ENCODE measurements at regions not wholly inside any gene's neighbourhood (a gene's known extent, or its start where the extent isn't known, plus 50 kb on each side); places are given as distances from the start of the nearest gene placed in this dataset.

DNA sequence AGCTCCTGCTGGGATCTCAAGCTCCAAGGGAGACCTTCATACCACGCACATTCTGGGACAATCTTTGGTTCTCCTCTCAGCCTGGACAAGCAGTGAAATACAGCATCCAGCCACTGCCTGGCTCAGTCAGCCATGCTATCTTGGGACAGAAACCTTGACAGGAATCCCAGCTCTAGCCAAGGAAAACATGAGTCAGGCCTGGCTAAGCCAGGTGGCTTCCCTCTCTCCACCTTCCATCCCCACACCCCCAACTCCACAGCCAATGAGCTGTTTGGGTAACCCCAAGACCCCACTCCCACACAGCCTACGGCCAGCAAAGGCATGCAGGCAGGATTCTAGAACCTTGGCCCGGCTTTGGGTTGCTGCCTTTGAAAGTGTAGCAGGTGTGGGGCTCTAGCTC, 64.9 kb downstream of the MCFD2 start:
- no peak overlapping the region for H2AFZ ChIP-seq (ENCODE audit: low read length)

DNA sequence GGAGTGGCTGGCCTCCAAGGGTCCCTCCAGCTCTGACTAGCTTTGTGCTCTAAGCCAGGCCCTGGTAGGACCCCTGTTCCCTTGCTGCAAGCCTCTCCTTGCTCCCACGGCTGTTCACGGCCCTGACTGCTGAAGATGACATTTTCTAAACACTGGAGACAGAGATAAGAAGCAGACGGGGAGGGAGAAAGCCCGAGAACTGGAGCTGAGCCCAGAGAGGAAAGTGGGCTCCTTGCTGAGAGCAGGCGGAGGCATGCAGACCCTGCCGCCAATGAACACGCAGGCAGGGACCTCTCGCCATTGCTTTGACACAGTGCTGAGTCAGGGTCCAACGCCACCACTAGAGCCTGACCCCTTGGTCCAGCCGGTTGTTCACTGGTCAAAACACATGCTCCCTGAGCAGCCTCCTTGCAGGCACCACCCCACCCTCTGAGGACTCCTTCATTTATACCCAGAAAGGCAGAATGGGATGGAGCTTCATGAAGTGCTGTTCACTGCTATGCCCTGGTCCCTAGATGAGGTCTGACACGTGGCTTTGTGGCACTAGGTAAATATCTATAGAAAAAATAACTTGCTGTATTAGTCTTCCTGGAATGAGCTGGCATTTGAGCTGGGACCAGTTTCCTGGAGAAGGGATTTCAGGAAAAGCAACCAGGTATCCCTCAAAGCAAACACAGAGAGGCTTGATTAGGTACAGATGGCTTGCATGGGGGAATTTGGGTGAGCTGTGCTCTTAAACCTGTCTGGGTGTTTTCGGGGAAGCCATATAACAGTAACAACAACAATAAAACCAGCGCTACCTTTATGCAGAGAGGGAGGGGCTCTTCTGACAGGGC, 65.7 kb downstream of the MCFD2 start:
- Histone ChIP-seq H3K4me3 (ENCODE audit: low read length) (no peak overlapping the region), H3K27ac (ENCODE audit: low read length) (no peak overlapping the region), H4K20me1 (ENCODE audit: insufficient read depth, low read depth, low read length) (no peaks in the 10 kb centered on the region; the same call in 1 of the 2 replicates), H3K9me2 (replicated peaks; ENCODE audit: insufficient read depth, low read length) (no peaks in the 10 kb centered on the region), H3K4me1 (ENCODE audit: low read length) (peaks cover 10% of the 10 kb centered on the region), H3K4me2 (ENCODE audit: low read depth, low read length, poor library complexity, severe bottlenecking) (no peak overlapping the region), H2AFZ (ENCODE audit: low read length) (no peak overlapping the region), H3K79me2 (ENCODE audit: low read length) (no peaks in the 10 kb centered on the region), H3K27me3 (ENCODE audit: low read length) (no peaks in the 10 kb centered on the region; the same call in 1 of the 2 replicates), H3K9ac (ENCODE audit: low read length) (no peak overlapping the region), H3K36me3 (ENCODE audit: insufficient read depth, low read length) (no peaks in the 10 kb centered on the region), H3K9me3 (ENCODE audit: low read length) (no peaks in the 10 kb centered on the region)
- no peak for DNase-seq

More for the DNA sequence above, 64.9 kb downstream of the MCFD2 start:
- no peaks in the 10 kb centered on the region for H3K79me2 ChIP-seq (ENCODE audit: low read length)
- H3K4me1 ChIP-seq (ENCODE audit: low read length) = peaks cover 10% of the 10 kb centered on the region
- no peak overlapping the region for H3K4me2 ChIP-seq (ENCODE audit: low read depth, low read length, poor library complexity, severe bottlenecking)
- no peak overlapping the region for H3K9ac ChIP-seq (ENCODE audit: low read length)
- H3K27ac ChIP-seq (ENCODE audit: low read length) = no peak overlapping the region
- H3K36me3 ChIP-seq (ENCODE audit: insufficient read depth, low read length) = no peaks in the 10 kb centered on the region
- no peaks in the 10 kb centered on the region; the same call in 1 of the 2 replicates for H4K20me1 ChIP-seq (ENCODE audit: insufficient read depth, low read depth, low read length)
- no peaks in the 10 kb centered on the region; the same call in 1 of the 2 replicates for H3K27me3 ChIP-seq (ENCODE audit: low read length)
- DNase-seq = no peak
- H3K9me3 ChIP-seq (ENCODE audit: low read length) = no peaks in the 10 kb centered on the region
- no peak overlapping the region for H3K4me3 ChIP-seq (ENCODE audit: low read length)
- H3K9me2 ChIP-seq (replicated peaks; ENCODE audit: insufficient read depth, low read length) = no peaks in the 10 kb centered on the region

DNA sequence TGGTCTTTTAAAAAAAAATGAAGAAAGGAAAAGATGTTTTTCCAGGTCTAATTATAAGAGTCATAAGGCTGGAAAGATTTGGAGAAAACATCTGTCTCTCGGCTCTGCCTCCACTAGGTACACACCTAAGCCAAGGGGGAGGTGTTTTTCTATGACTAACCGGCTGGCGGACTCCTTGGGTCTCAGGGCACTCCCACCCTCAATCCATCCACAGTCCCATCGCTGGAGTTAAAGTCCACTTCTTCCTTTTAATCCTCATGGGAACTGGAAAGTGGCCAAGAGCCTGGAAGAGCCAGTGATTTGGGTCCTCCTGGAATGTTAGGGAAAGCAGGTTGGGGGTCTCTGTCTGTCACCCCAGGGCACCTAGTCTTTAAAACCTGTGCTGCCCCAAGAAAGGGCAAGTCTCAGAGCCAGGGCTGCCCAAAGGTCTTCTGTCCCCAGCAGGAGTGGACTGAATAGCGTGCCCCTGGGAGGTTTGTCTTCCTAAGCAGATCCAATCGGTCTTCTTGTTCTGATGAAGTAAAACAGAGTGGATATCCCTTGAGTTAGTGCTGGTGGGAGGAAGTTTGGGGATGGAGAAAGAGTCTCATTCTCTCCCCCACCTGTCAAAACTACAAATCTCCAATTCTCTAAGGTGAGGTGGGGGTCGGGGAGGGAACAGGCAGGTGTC, 66.4 kb downstream of the MCFD2 start:
- Histone ChIP-seq H2AFZ (ENCODE audit: low read length) (no peak overlapping the region), H3K9me2 (replicated peaks; ENCODE audit: insufficient read depth, low read length) (no peaks in the 10 kb centered on the region), H3K9me3 (ENCODE audit: low read length) (no peaks in the 10 kb centered on the region), H3K36me3 (ENCODE audit: insufficient read depth, low read length) (no peaks in the 10 kb centered on the region), H3K27me3 (ENCODE audit: low read length) (no peaks in the 10 kb centered on the region; the same call in 1 of the 2 replicates), H3K27ac (ENCODE audit: low read length) (no peak overlapping the region), H3K9ac (ENCODE audit: low read length) (no peak overlapping the region), H4K20me1 (ENCODE audit: insufficient read depth, low read depth, low read length) (no peaks in the 10 kb centered on the region; the same call in 1 of the 2 replicates), H3K4me2 (ENCODE audit: low read depth, low read length, poor library complexity, severe bottlenecking) (no peak overlapping the region), H3K4me1 (ENCODE audit: low read length) (peaks cover 10% of the 10 kb centered on the region), H3K4me3 (ENCODE audit: low read length) (no peak overlapping the region), H3K79me2 (ENCODE audit: low read length) (no peaks in the 10 kb centered on the region)
- DNase-seq = no peak

DNA sequence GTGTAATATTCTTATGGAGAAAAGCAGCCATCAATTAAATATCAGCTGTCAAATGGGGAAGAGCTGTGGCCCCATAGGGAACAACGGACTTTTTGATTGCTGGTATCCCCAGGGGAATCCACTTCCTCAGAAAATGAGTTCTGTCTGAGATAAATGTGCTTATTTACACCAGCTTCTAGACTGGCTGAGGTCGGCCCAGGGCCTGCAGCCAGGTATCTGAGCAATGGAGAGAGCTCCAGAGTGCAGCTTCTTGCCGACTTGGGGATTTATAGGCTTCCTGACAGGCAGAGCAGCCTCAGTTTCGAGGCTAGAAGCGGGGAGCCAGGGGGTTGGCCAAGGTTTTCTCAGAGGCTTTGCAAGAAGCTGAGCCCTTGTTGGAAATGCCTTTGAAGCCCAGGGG, 67.2 kb downstream of the MCFD2 start:
- Histone ChIP-seq H3K79me2 (ENCODE audit: low read length) (no peaks in the 10 kb centered on the region), H3K27me3 (ENCODE audit: low read length) (no peaks in the 10 kb centered on the region; the same call in 1 of the 2 replicates), H3K27ac (ENCODE audit: low read length) (no peak overlapping the region), H3K36me3 (ENCODE audit: insufficient read depth, low read length) (no peaks in the 10 kb centered on the region), H3K4me2 (ENCODE audit: low read depth, low read length, poor library complexity, severe bottlenecking) (peak overlapping the region; percentile 34), H4K20me1 (ENCODE audit: insufficient read depth, low read depth, low read length) (no peaks in the 10 kb centered on the region; the same call in 1 of the 2 replicates), H3K4me3 (ENCODE audit: low read length) (no peak overlapping the region), H3K4me1 (ENCODE audit: low read length) (peaks cover 10% of the 10 kb centered on the region), H3K9me2 (replicated peaks; ENCODE audit: insufficient read depth, low read length) (no peaks in the 10 kb centered on the region), H3K9me3 (ENCODE audit: low read length) (no peaks in the 10 kb centered on the region), H3K9ac (ENCODE audit: low read length) (no peak overlapping the region), H2AFZ (ENCODE audit: low read length) (no peak overlapping the region)
- peak; percentile 59 for DNase-seq

DNA sequence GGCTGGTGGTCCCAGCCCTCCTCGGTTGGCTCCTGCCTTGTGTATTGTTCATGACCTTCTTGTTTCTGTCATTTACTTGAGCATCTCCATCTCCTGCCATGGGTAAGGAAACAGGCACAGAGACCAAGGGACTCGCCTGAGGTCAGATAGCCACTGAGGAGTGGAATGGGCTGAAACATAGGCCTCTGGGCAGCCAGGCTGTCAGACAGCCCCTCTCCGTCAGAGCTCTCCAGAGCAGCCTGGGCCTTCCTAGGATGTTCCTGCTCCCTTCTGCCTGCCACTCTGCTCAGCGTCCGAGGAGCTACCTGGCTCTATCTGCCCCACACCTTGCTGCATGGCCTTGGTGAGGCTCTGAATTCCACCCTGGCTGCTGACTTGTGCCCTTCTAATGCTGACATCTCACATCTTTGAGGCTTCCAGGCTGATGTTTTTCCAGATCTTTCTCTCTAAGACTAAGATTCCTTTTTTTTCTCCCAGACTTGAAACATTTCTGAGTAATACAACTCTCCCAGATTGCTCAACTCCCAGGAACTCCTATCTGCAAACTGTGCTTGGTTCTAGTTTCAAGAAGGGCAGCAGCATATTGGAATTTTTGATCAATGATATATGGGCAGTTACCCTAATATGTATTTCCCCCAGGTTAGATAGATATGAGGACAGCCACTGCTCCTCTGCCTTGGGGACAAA, 67.7 kb downstream of the MCFD2 start:
- Histone ChIP-seq H3K36me3 (ENCODE audit: insufficient read depth, low read length) (no peaks in the 10 kb centered on the region), H3K9ac (ENCODE audit: low read length) (no peak overlapping the region), H3K4me3 (ENCODE audit: low read length) (no peak overlapping the region), H3K27ac (ENCODE audit: low read length) (no peak overlapping the region), H3K4me1 (ENCODE audit: low read length) (peaks cover 10% of the 10 kb centered on the region), H3K27me3 (ENCODE audit: low read length) (no peaks in the 10 kb centered on the region; the same call in 1 of the 2 replicates), H3K4me2 (ENCODE audit: low read depth, low read length, poor library complexity, severe bottlenecking) (peak overlapping the region; percentile 34), H3K79me2 (ENCODE audit: low read length) (no peaks in the 10 kb centered on the region), H2AFZ (ENCODE audit: low read length) (no peak overlapping the region), H3K9me2 (replicated peaks; ENCODE audit: insufficient read depth, low read length) (no peaks in the 10 kb centered on the region), H3K9me3 (ENCODE audit: low read length) (no peaks in the 10 kb centered on the region), H4K20me1 (ENCODE audit: insufficient read depth, low read depth, low read length) (no peaks in the 10 kb centered on the region; the same call in 1 of the 2 replicates)
- no peak for DNase-seq

DNA sequence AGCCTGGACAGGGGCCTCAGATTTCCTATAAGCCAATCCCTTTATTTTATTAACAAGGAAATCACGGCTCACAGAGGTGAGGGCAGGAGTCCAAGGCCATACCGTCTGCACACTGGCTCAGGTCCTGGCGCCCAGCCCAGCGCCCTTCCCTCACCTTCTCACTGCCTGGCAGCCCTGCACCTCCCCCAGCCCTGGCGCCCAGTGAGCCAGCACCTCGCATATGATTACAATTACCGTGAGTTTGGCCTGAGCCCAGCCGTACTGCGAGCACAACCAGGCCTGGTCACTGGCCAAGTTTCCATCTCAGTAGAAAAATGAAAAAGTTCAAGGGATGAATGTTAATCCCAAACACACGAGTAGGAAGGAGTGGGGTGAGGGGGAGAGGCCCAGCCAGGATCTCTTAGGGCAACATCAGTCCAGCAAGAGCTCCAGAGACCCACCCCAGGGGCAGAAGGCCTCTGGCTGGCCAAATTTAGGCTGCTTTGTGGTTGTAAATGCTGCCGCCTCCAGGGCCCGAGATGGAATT, 68.4 kb downstream of the MCFD2 start:
- Histone ChIP-seq H3K9me2 (replicated peaks; ENCODE audit: insufficient read depth, low read length) (no peaks in the 10 kb centered on the region), H3K27me3 (ENCODE audit: low read length) (no peaks in the 10 kb centered on the region; the same call in 1 of the 2 replicates), H3K4me3 (ENCODE audit: low read length) (no peak overlapping the region), H4K20me1 (ENCODE audit: insufficient read depth, low read depth, low read length) (no peaks in the 10 kb centered on the region; the same call in 1 of the 2 replicates), H3K4me2 (ENCODE audit: low read depth, low read length, poor library complexity, severe bottlenecking) (no peak overlapping the region), H3K36me3 (ENCODE audit: insufficient read depth, low read length) (no peaks in the 10 kb centered on the region), H3K9me3 (ENCODE audit: low read length) (no peaks in the 10 kb centered on the region), H3K79me2 (ENCODE audit: low read length) (no peaks in the 10 kb centered on the region), H3K4me1 (ENCODE audit: low read length) (peaks cover 10% of the 10 kb centered on the region), H3K9ac (ENCODE audit: low read length) (no peak overlapping the region), H3K27ac (ENCODE audit: low read length) (no peak overlapping the region), H2AFZ (ENCODE audit: low read length) (no peak overlapping the region)
- DNase-seq = no peak

DNA sequence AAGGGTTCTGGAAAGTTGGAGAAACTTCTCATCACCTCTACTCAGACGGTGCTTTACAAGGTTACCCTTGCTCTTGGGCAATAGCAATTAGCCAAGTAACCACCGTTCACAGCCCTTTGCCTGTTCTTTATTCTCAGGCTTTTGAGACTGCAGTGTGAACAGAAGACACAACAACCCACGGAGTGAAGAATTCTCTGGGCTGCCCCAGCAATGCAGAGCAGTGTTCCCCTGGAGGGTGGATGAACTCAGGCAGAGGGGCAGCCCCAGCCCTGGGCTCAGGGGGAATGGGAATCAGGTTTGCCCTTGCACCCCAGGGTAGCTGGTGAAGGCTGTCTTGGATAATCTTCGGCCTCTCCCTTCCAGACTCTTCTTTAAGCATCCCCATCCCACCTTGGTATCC, 69.1 kb downstream of the MCFD2 start:
- DNase-seq = no peak
- no peaks in the 10 kb centered on the region for H3K79me2 ChIP-seq (ENCODE audit: low read length)
- no peak overlapping the region for H3K4me2 ChIP-seq (ENCODE audit: low read depth, low read length, poor library complexity, severe bottlenecking)
- no peaks in the 10 kb centered on the region for H3K9me2 ChIP-seq (replicated peaks; ENCODE audit: insufficient read depth, low read length)
- H4K20me1 ChIP-seq (ENCODE audit: insufficient read depth, low read depth, low read length) = no peaks in the 10 kb centered on the region; the same call in 1 of the 2 replicates
- no peak overlapping the region for H3K27ac ChIP-seq (ENCODE audit: low read length)
- no peak overlapping the region for H3K4me3 ChIP-seq (ENCODE audit: low read length)
- no peak overlapping the region for H2AFZ ChIP-seq (ENCODE audit: low read length)
- no peaks in the 10 kb centered on the region for H3K36me3 ChIP-seq (ENCODE audit: insufficient read depth, low read length)
- H3K9me3 ChIP-seq (ENCODE audit: low read length) = no peaks in the 10 kb centered on the region
- H3K27me3 ChIP-seq (ENCODE audit: low read length) = no peaks in the 10 kb centered on the region; the same call in 1 of the 2 replicates
- H3K4me1 ChIP-seq (ENCODE audit: low read length) = peaks cover 10% of the 10 kb centered on the region
- H3K9ac ChIP-seq (ENCODE audit: low read length) = no peak overlapping the region

Data from Karpas-422 (cell line).